Testis (tissue), 2 donors: ENCODE measurements at regions not wholly inside any gene's neighbourhood (a gene's known extent, or its start where the extent isn't known, plus 50 kb on each side); places are given as distances from the start of the nearest gene placed in this dataset.

Experiments
- DNase-seq: peaks from one replicate; pipeline ENCODE4 v3.0.0-alpha.2; 2019
- H3K27ac ChIP-seq, 2 donors: fragments of 200-600 bp; sonication (generic); one replicate each; pipeline ENCODE4 v1.5.1; 2019
- H3K27me3 ChIP-seq: fragments of 200-600 bp; sonication (generic); one replicate; pipeline ENCODE4 v1.5.1; 2019
- H3K36me3 ChIP-seq: fragments of 200-600 bp; sonication (generic); one replicate; pipeline ENCODE4 v1.5.1; 2017; ENCODE audit warnings: low read depth; ENCODE audit errors: missing control alignments
- H3K4me1 ChIP-seq: fragments of 200-600 bp; sonication (generic); one replicate; pipeline ENCODE4 v1.5.1; 2019
- H3K4me3 ChIP-seq, 2 donors: fragments of 200-600 bp; sonication (generic); one replicate each; pipeline ENCODE4 v1.5.1; 2017 to 2019
- H3K9me3 ChIP-seq: fragments of 200-600 bp; sonication (generic); one replicate; pipeline ENCODE4 v1.5.1; 2017
- CTCF ChIP-seq, 3 experiments: fragments of 450-650 bp in 2 of 3; fragments of 200-600 bp in 1 of 3; sonication (generic) in 1 of 3; IDR thresholded peaks; one replicate each; pipeline ENCODE4 v1.5.1; 2016 to 2019; ENCODE audit warnings: antibody characterized with exemption in 3 of 3, mild to moderate bottlenecking in 2 of 3, moderate library complexity in 1 of 3
- POLR2A ChIP-seq: fragments of 450-650 bp; IDR thresholded peaks from one replicate; pipeline ENCODE4 v1.6.1; 2017; ENCODE audit warnings: antibody characterized with exemption, mild to moderate bottlenecking, moderate library complexity
- WGBS, 2 donors: methylation state at CpG; one replicate each; pipeline ENCODE4 v1.1.5; 2018; 5-methylcytosine and 5-hydroxymethylcytosine counted together
- intact Hi-C: fragments of 100-400 bp; cut with DNase I; formaldehyde crosslinking; loops from one replicate; pipeline ENCODE4 v1.15.1; 2023; ENCODE audit warnings: low total_unique reads

- no peak overlapping the region for H3K4me3 ChIP-seq
- 85 to 93% methylated on average over 4 to 12 of the region's 12 CpGs for WGBS, 2 donors
- no peaks in the 10 kb centered on the region for H3K4me1 ChIP-seq
- no peak overlapping the region for H3K27ac ChIP-seq
- no peaks in the 10 kb centered on the region for H3K36me3 ChIP-seq
- H3K27me3 ChIP-seq = no peaks in the 10 kb centered on the region
- DNase-seq = no peak
- TF ChIP-seq POLR2A (no peak), CTCF (IDR thresholded peaks at IDR 0.05) (no peak)
- no peaks in the 10 kb centered on the region for H3K9me3 ChIP-seq
- intact Hi-C loops = no loop called here
Measured at GRCh38 chrX:39915596-39915995, 182.2 kb downstream of the BCOR start.

GRCh38 chrX:39921838-39922237 lies 175.9 kb downstream of the BCOR start:
- intact Hi-C loops = no loop called here
- no peak for TF ChIP-seq CTCF (IDR thresholded peaks at IDR 0.05)
- TF ChIP-seq POLR2A = no peak
- Histone ChIP-seq H3K27ac (no peak overlapping the region), H3K4me3 (no peak overlapping the region), H3K4me1 (no peaks in the 10 kb centered on the region), H3K36me3 (no peaks in the 10 kb centered on the region), H3K27me3 (no peaks in the 10 kb centered on the region), H3K9me3 (no peaks in the 10 kb centered on the region)
- 83 to 92% methylated on average over 2 of the region's 2 CpGs for WGBS, 2 donors
- DNase-seq = no peak

GRCh38 chrX:39922488-39922887 lies 175.3 kb downstream of the BCOR start:
- Histone ChIP-seq H3K4me1 (no peaks in the 10 kb centered on the region), H3K27ac (no peak overlapping the region), H3K36me3 (no peaks in the 10 kb centered on the region), H3K9me3 (no peaks in the 10 kb centered on the region), H3K27me3 (no peaks in the 10 kb centered on the region), H3K4me3 (no peak overlapping the region)
- intact Hi-C loops = no loop called here
- no peak for TF ChIP-seq POLR2A
- no peak for TF ChIP-seq CTCF (IDR thresholded peaks at IDR 0.05)
- DNase-seq = no peak
- WGBS, 2 donors = 55 to 69% methylated on average over 2 of the region's 2 CpGs

DNA sequence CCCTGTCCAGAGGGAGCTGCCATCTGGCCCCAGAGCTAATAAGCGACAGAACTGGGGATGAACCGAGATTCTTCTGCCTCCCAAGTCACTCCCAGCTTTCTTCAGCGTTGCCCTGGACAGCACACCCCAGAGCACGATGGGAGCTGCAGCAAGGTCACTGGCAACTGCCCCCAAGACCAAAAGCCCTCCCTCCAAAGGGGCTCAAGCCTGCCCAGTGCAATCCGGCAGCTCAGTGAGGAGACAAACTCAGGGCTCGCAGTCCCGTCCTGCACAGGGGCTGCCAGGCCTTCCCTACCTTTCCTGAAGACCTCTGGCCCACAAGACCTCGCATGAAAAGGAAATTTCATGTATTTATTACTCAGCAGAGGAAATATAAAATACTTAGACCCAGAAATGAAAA lies 174.8 kb downstream of the BCOR start:
- no peak for DNase-seq
- intact Hi-C loops = no loop called here
- WGBS, 2 donors = 82 to 83% methylated on average over 3 to 8 of the region's 8 CpGs
- H3K27me3 ChIP-seq = no peaks in the 10 kb centered on the region
- H3K9me3 ChIP-seq = no peaks in the 10 kb centered on the region
- no peak overlapping the region for H3K27ac ChIP-seq
- H3K36me3 ChIP-seq = no peaks in the 10 kb centered on the region
- no peak overlapping the region for H3K4me3 ChIP-seq
- TF ChIP-seq POLR2A = no peak
- no peak for TF ChIP-seq CTCF (IDR thresholded peaks at IDR 0.05)
- H3K4me1 ChIP-seq = no peaks in the 10 kb centered on the region

DNA sequence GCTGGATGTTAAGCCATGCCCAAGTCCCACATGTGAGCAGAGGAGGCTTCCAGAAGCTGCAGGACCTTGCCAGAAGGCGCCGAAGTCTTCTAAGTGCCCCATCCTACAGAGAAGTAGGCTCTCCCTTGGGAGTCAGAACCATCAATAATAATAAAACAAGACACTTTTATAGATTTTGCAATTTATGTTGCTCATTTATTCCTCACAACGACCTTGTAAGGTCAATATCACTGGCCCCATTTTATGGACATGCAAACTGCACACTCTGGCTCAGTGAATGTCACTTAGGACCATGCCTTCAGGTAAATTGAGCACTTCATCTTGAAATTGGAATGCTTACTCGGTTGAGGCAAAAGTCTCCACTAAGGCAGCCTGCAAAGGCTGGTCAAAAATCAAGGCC lies 170.4 kb downstream of the BCOR start:
- TF ChIP-seq CTCF (IDR thresholded peaks at IDR 0.05) (no peak), POLR2A (no peak)
- H3K4me1 ChIP-seq = no peaks in the 10 kb centered on the region
- H3K36me3 ChIP-seq = no peaks in the 10 kb centered on the region
- 81 to 92% methylated on average over 2 to 4 of the region's 4 CpGs for WGBS, 2 donors
- intact Hi-C loops = no loop called here
- no peaks in the 10 kb centered on the region for H3K27me3 ChIP-seq
- no peak overlapping the region for H3K4me3 ChIP-seq
- H3K9me3 ChIP-seq = no peaks in the 10 kb centered on the region
- H3K27ac ChIP-seq = no peak overlapping the region
- DNase-seq = no peak
